ENCODE measurements at regions not wholly inside any gene's neighbourhood (a gene's known extent, or its start where the extent isn't known, plus 50 kb on each side); places are given as distances from the start of the nearest gene placed in this dataset.

DNA sequence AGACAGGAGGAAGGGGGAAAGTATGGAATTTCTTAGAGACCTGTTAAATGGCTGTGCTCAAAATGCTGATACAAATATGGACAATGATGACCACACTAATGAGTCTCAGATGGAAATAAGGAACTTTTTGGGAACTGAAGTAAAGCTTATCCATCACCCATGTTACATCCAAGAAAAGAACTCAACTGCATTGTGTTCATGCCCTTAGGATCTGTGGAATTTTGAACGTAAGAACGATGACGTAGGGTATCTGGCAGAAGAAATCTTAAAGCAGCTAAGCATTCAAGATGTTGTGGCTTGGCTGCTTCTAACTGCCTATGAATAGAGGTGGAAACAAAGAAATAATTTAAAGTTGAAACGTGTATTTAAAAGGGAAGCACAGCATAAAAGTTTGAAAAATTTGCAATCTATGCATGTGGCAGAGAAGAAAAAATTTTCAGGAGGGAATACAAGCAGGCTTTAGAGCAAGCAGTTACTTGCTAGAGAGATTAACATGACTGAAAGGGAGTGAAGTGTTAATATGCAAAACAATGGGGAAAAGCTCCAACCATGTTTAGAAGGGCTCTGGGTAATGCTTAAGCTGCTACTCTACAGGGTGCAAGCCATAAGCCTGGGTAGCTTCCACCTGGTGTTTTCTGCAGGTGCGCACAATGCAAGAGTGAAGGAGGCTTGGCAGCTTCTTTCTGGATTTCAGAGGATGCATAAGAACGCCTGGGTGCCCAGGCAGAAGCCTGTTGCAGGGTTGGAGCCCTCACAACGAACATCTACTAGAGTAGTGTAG, 499.7 kb upstream of the SEMA3D start:
- TF ChIP-seq POLR2A (IDR thresholded peaks at IDR 0.05) (no peak), EP300 (IDR thresholded peaks at IDR 0.05) (no peak)
- TF ChIP-seq, protein P1, sequence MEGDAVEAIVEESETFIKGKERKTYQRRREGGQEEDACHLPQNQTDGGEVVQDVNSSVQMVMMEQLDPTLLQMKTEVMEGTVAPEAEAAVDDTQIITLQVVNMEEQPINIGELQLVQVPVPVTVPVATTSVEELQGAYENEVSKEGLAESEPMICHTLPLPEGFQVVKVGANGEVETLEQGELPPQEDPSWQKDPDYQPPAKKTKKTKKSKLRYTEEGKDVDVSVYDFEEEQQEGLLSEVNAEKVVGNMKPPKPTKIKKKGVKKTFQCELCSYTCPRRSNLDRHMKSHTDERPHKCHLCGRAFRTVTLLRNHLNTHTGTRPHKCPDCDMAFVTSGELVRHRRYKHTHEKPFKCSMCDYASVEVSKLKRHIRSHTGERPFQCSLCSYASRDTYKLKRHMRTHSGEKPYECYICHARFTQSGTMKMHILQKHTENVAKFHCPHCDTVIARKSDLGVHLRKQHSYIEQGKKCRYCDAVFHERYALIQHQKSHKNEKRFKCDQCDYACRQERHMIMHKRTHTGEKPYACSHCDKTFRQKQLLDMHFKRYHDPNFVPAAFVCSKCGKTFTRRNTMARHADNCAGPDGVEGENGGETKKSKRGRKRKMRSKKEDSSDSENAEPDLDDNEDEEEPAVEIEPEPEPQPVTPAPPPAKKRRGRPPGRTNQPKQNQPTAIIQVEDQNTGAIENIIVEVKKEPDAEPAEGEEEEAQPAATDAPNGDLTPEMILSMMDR (IDR thresholded peaks at IDR 0.05), result no peak
